ENCODE measurements at regions not wholly inside any gene's neighbourhood (a gene's known extent, or its start where the extent isn't known, plus 50 kb on each side); places are given as distances from the start of the nearest gene placed in this dataset.

DNA sequence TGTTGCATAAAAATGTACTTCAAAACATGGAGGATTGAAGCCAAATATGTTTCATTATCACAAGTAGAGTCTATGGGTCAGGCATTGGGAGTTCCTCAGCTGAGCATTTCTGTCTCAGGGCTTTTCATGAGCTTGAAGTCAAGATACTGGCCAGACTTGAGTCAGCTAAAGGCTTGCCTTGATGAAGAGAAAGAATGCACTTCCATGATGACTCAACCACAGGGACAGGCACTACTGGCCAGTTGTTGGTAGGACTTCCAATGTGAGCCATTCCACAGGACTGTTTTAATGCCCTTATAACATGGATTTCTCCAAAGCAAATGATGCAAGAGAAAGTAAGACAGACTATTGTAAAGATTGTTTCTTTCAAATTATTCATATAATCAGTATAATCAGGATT, 895.6 kb downstream of the RAB28 start:
- TF ChIP-seq, protein P1, sequence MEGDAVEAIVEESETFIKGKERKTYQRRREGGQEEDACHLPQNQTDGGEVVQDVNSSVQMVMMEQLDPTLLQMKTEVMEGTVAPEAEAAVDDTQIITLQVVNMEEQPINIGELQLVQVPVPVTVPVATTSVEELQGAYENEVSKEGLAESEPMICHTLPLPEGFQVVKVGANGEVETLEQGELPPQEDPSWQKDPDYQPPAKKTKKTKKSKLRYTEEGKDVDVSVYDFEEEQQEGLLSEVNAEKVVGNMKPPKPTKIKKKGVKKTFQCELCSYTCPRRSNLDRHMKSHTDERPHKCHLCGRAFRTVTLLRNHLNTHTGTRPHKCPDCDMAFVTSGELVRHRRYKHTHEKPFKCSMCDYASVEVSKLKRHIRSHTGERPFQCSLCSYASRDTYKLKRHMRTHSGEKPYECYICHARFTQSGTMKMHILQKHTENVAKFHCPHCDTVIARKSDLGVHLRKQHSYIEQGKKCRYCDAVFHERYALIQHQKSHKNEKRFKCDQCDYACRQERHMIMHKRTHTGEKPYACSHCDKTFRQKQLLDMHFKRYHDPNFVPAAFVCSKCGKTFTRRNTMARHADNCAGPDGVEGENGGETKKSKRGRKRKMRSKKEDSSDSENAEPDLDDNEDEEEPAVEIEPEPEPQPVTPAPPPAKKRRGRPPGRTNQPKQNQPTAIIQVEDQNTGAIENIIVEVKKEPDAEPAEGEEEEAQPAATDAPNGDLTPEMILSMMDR (conservative IDR thresholded peaks at IDR 0.05) = no peak
- TF ChIP-seq EZH2 (IDR thresholded peaks at IDR 0.05; ENCODE audit: low read depth) = no peak

All from PC-9 (cell line).